ENCODE measurements at regions not wholly inside any gene's neighbourhood (a gene's known extent, or its start where the extent isn't known, plus 50 kb on each side); places are given as distances from the start of the nearest gene placed in this dataset.

DNA sequence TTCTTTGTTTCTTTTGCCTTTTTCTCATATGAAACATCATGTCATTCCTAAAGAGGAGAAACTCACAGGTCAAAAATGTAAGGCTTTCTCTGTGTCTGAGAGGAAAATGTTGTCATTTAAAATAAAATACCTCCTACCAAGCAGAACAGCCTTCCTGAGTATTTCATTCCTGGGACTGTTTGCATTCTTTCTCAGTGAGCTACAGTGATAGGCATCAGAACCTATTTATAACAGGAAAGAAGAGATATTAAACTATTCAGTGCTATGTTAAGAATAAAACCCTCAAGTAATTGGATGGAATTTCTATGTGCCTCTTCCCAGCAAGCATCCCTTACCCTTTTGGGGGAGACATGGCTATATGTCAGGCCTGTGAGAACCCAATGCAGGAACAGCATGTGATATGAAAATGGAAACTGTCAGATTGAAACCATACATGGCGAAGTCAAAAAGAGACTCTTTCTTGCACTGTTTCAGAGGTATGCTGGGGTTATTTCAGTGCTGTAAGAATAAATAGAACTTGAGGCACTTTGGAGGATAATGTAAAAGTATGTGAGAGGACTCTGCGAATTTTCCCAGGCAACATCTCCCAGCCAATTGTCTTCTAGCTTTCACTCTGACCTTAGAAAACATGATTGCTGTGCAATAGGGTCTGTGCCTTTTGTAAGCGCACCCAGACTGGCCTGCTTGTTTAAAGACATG, 133.8 kb upstream of the CCN2 start:
- TF ChIP-seq ASH2L (IDR thresholded peaks at IDR 0.05; ENCODE audit: low read length), result no peak
- TF ChIP-seq, protein P1, sequence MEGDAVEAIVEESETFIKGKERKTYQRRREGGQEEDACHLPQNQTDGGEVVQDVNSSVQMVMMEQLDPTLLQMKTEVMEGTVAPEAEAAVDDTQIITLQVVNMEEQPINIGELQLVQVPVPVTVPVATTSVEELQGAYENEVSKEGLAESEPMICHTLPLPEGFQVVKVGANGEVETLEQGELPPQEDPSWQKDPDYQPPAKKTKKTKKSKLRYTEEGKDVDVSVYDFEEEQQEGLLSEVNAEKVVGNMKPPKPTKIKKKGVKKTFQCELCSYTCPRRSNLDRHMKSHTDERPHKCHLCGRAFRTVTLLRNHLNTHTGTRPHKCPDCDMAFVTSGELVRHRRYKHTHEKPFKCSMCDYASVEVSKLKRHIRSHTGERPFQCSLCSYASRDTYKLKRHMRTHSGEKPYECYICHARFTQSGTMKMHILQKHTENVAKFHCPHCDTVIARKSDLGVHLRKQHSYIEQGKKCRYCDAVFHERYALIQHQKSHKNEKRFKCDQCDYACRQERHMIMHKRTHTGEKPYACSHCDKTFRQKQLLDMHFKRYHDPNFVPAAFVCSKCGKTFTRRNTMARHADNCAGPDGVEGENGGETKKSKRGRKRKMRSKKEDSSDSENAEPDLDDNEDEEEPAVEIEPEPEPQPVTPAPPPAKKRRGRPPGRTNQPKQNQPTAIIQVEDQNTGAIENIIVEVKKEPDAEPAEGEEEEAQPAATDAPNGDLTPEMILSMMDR (IDR thresholded peaks at IDR 0.05; ENCODE audit: control extremely low read depth in 1 of 3, insufficient read depth in 1 of 3, low read depth in 1 of 3, low read length in 3 of 3), result no peak
- TF ChIP-seq RAD21 (IDR thresholded peaks at IDR 0.05 in 1 of 2, conservative IDR thresholded peaks at IDR 0.05 in 1 of 2; ENCODE audit: low read depth in 2 of 2, low read length in 2 of 2), result no peak
- TF ChIP-seq EP300 (IDR thresholded peaks at IDR 0.05; ENCODE audit: borderline replicate concordance in 1 of 2, low read depth in 2 of 2, low read length in 2 of 2), result no peak
- TF ChIP-seq, protein P2, sequence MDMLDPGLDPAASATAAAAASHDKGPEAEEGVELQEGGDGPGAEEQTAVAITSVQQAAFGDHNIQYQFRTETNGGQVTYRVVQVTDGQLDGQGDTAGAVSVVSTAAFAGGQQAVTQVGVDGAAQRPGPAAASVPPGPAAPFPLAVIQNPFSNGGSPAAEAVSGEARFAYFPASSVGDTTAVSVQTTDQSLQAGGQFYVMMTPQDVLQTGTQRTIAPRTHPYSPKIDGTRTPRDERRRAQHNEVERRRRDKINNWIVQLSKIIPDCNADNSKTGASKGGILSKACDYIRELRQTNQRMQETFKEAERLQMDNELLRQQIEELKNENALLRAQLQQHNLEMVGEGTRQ (IDR thresholded peaks at IDR 0.05; ENCODE audit: low read length), result no peak

Data from H1 (cell line).